WERI-Rb-1 (cell line): ENCODE measurements at regions not wholly inside any gene's neighbourhood (a gene's known extent, or its start where the extent isn't known, plus 50 kb on each side); places are given as distances from the start of the nearest gene placed in this dataset.

Experiments
- DNase-seq: peaks from one replicate; pipeline ENCODE4 v3.0.0-alpha.2; 2020
- H3K27ac ChIP-seq: fragments of 250-450 bp; sonication (Bioruptor Pico); 2 replicates; pipeline ENCODE4 v1.5.1; 2020; ENCODE audit warnings: mild to moderate bottlenecking, moderate library complexity
- H3K27me3 ChIP-seq: fragments of 250-450 bp; sonication (Bioruptor Pico); 2 replicates; pipeline ENCODE4 v1.5.1; 2021; ENCODE audit warnings: mild to moderate bottlenecking, low read depth, moderate library complexity; ENCODE audit not compliant: insufficient read depth, severe bottlenecking
- H3K36me3 ChIP-seq: fragments of 250-450 bp; sonication (Bioruptor Pico); 2 replicates; pipeline ENCODE4 v1.5.1; 2020; ENCODE audit warnings: mild to moderate bottlenecking, moderate library complexity
- H3K4me3 ChIP-seq: 2 replicates; pipeline ENCODE4 v1.5.1; 2011; ENCODE audit warnings: low read depth, mild to moderate bottlenecking, control low read depth, low read length
- H3K9me3 ChIP-seq: fragments of 250-450 bp; sonication (Bioruptor Pico); 2 replicates; pipeline ENCODE4 v1.5.1; 2021; ENCODE audit warnings: mild to moderate bottlenecking, moderate library complexity; ENCODE audit not compliant: severe bottlenecking
- TF ChIP-seq, protein P1 (sequence below): IDR thresholded peaks from 2 replicates; pipeline ENCODE4 v1.5.1; 2011; ENCODE audit warnings: low read depth, mild to moderate bottlenecking, control low read depth, inconsistent platforms, low read length

DNA sequence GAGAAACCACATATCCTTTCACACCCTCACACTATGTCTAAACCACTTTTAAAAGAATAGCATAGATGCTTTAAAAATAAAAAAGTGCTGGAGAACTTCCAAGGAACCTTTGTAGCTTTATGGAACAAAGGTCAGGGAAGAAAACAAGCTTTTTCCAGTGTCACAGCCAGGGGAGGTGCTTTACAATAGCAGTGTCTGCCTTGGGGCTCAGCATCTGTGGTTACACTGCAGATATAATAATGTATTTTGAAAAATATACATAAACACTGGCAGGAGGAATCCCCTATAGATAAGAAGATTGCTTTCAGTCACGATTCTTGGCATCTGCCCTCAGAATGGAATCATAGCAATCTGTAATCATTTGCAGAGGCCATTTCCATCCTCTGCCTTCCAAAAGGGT lies 362.4 kb upstream of the LRRC3B start:
- no peaks in the 10 kb centered on the region for H3K9me3 ChIP-seq
- TF ChIP-seq, protein P1, sequence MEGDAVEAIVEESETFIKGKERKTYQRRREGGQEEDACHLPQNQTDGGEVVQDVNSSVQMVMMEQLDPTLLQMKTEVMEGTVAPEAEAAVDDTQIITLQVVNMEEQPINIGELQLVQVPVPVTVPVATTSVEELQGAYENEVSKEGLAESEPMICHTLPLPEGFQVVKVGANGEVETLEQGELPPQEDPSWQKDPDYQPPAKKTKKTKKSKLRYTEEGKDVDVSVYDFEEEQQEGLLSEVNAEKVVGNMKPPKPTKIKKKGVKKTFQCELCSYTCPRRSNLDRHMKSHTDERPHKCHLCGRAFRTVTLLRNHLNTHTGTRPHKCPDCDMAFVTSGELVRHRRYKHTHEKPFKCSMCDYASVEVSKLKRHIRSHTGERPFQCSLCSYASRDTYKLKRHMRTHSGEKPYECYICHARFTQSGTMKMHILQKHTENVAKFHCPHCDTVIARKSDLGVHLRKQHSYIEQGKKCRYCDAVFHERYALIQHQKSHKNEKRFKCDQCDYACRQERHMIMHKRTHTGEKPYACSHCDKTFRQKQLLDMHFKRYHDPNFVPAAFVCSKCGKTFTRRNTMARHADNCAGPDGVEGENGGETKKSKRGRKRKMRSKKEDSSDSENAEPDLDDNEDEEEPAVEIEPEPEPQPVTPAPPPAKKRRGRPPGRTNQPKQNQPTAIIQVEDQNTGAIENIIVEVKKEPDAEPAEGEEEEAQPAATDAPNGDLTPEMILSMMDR, result no peak
- H3K27ac ChIP-seq, result no peak overlapping the region
- peaks cover 3% of the 10 kb centered on the region for H3K27me3 ChIP-seq
- H3K4me3 ChIP-seq, result no peak overlapping the region
- H3K36me3 ChIP-seq, result no peaks in the 10 kb centered on the region
- DNase-seq, result no peak

GRCh38 chr3:26264708-26265107 lies 357.9 kb upstream of the LRRC3B start:
- TF ChIP-seq, protein P1, result no peak
- H3K4me3 ChIP-seq, result no peak overlapping the region
- DNase-seq, result no peak
- no peaks in the 10 kb centered on the region for H3K36me3 ChIP-seq
- no peaks in the 10 kb centered on the region for H3K9me3 ChIP-seq
- H3K27ac ChIP-seq, result no peak overlapping the region
- H3K27me3 ChIP-seq, result peaks cover 3% of the 10 kb centered on the region

GRCh38 chr3:26271848-26272247 lies 350.7 kb upstream of the LRRC3B start:
- H3K27ac ChIP-seq, result no peak overlapping the region
- no peaks in the 10 kb centered on the region for H3K9me3 ChIP-seq
- H3K27me3 ChIP-seq, result no peaks in the 10 kb centered on the region
- H3K4me3 ChIP-seq, result no peak overlapping the region
- no peak for DNase-seq
- TF ChIP-seq, protein P1, result no peak
- H3K36me3 ChIP-seq, result no peaks in the 10 kb centered on the region

DNA sequence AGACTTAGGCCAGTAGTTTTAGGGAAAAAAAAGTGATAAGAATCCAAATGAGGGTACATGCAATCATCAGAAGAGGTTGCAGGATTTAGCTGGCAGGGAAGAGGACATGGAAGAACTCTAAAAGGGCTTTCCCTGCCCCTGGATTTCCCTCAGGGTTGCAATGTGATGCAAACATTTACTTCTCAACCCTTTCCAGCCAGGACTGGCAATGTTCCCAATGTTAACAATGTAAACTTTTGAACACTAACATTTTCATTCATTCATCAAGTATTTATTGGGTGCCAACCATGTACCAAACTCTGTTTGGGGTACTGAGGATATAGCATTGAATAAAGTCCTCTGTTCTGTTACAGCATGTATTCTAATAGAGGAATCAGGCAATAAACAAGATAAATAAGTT lies 349.4 kb upstream of the LRRC3B start:
- H3K36me3 ChIP-seq, result no peaks in the 10 kb centered on the region
- no peak overlapping the region for H3K27ac ChIP-seq
- H3K27me3 ChIP-seq, result peaks cover 1% of the 10 kb centered on the region
- TF ChIP-seq, protein P1, result no peak
- H3K9me3 ChIP-seq, result no peaks in the 10 kb centered on the region
- no peak overlapping the region for H3K4me3 ChIP-seq
- no peak for DNase-seq

GRCh38 chr3:26279091-26279490 lies 343.5 kb upstream of the LRRC3B start:
- TF ChIP-seq, protein P1, result no peak
- no peak for DNase-seq
- no peak overlapping the region for H3K27ac ChIP-seq
- H3K4me3 ChIP-seq, result no peak overlapping the region
- H3K27me3 ChIP-seq, result peaks cover 3% of the 10 kb centered on the region
- no peaks in the 10 kb centered on the region for H3K36me3 ChIP-seq
- peaks cover under 1% of the 10 kb centered on the region for H3K9me3 ChIP-seq

DNA sequence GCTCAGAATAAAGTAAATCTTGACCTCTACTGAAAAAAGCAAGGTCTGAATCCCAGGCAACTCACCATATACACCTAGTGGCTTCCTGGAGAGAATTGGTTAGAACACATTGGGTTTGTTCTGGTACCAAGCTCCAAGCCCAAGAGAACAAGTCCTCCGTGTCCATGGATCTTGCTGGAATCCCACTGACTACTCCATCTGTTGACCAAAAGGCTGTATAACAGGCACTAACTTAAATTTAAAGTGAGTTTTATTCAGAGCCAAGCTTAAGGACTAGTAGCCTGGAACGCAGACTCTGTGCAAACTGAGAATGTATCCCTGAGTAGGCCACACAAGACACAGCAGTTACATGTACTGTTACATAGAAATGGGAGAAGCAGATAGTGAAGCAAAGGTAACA lies 342.1 kb upstream of the LRRC3B start:
- TF ChIP-seq, protein P1, result peak; percentile 20; the same call in 1 of the 2 replicates
- DNase-seq, result no peak
- Histone ChIP-seq H3K9me3 (peaks cover 6% of the 10 kb centered on the region), H3K27ac (no peak overlapping the region), H3K27me3 (peaks cover 3% of the 10 kb centered on the region), H3K4me3 (no peak overlapping the region), H3K36me3 (no peaks in the 10 kb centered on the region)
